EH (cell line): ENCODE measurements at regions not wholly inside any gene's neighbourhood (a gene's known extent, or its start where the extent isn't known, plus 50 kb on each side); places are given as distances from the start of the nearest gene placed in this dataset.
"Not testable (repeated sequence)": the region's sequence is repeated elsewhere in the genome, so short reads cannot be mapped to it uniquely, and the experiment has no call there.

Source experiments
- DNase-seq: peaks from one replicate; pipeline ENCODE4 v3.0.0-alpha.2; 2015; ENCODE audit warnings: low read depth

GRCh38 chr9:38518826-38519225 lies 94.6 kb upstream of the IGFBPL1 start:
- DNase-seq: peak; percentile 2

- peak; percentile 54 for DNase-seq
These were observed 92.0 kb upstream of the IGFBPL1 start for GRCh38 chr9:38516273-38516672.

- not testable (repeated sequence) for DNase-seq
These were observed 90.8 kb upstream of the IGFBPL1 start for GRCh38 chr9:38515055-38515454.

GRCh38 chr9:38510340-38510739 lies 86.1 kb upstream of the IGFBPL1 start:
- not testable (repeated sequence) for DNase-seq

GRCh38 chr9:38507587-38507986 lies 83.3 kb upstream of the IGFBPL1 start:
- DNase-seq: no peak

GRCh38 chr9:38500171-38500570 lies 75.9 kb upstream of the IGFBPL1 start:
- peak; percentile 4 for DNase-seq

- not testable (repeated sequence) for DNase-seq
These were observed 74.3 kb upstream of the IGFBPL1 start for GRCh38 chr9:38498551-38498950.

GRCh38 chr9:38489057-38489456 lies 64.8 kb upstream of the IGFBPL1 start:
- DNase-seq: no peak

GRCh38 chr9:38488156-38488698 lies 64.0 kb upstream of the IGFBPL1 start:
- no peak for DNase-seq

- not testable (repeated sequence) for DNase-seq
These were observed 63.3 kb upstream of the IGFBPL1 start for GRCh38 chr9:38487418-38488155.

GRCh38 chr9:38486837-38487236 lies 62.6 kb upstream of the IGFBPL1 start:
- no peak for DNase-seq

GRCh38 chr9:38486056-38486615 lies 61.9 kb upstream of the IGFBPL1 start:
- no peak for DNase-seq

- not testable (repeated sequence) for DNase-seq
These were observed 59.9 kb upstream of the IGFBPL1 start for GRCh38 chr9:38484076-38484665.

- DNase-seq: no peak
These were observed 58.8 kb upstream of the IGFBPL1 start for GRCh38 chr9:38482918-38483592.

GRCh38 chr9:38478211-38478610 lies 54.0 kb upstream of the IGFBPL1 start:
- no peak for DNase-seq

- not testable (repeated sequence) for DNase-seq
These were observed 50.2 kb upstream of the IGFBPL1 start for GRCh38 chr9:38474476-38474875.
